ENCODE measurements at regions not wholly inside any gene's neighbourhood (a gene's known extent, or its start where the extent isn't known, plus 50 kb on each side); places are given as distances from the start of the nearest gene placed in this dataset.
A peak's percentile ranks its signal among the peaks of the same experiment; 100 is the strongest.

DNA sequence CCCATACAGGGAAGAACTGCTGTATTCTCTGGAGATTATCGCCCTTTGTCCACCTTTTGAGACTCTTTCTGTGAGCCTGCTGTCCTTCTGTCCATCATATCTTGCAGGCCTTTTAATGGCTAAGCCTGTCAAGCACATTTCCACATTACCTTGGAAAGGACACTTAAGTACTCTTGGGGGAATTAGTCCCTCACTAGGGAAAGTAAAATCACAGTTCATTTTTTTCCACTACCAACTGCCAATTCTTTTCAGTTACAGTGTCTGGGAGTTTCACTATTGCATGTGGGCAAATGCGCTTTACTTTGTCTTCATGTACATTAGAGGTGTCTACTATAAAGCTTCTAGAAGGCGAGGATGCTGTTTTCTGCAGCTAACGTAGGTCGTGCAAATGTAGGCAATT lies 242.1 kb downstream of the NSUN3 start:
- Mint-ChIP-seq H3K9me3 (ENCODE audit: unreplicated experiment) (no peaks in the 10 kb centered on the region), H3K36me3 (ENCODE audit: insufficient read depth, unreplicated experiment) (no peaks in the 10 kb centered on the region), H3K4me3 (ENCODE audit: unreplicated experiment) (no peak overlapping the region), H3K4me1 (ENCODE audit: low read depth, unreplicated experiment) (peaks cover 6% of the 10 kb centered on the region), H3K27ac (ENCODE audit: unreplicated experiment) (peak overlapping the region; percentile 34), H3K27me3 (ENCODE audit: insufficient read depth, unreplicated experiment) (no peaks in the 10 kb centered on the region)
- no peak overlapping the region for H3K4me3 ChIP-seq (ENCODE audit: low read depth, low read length)
- BruUV-seq (replicated peaks), result no TSS peak
- TF ChIP-seq, protein P1, sequence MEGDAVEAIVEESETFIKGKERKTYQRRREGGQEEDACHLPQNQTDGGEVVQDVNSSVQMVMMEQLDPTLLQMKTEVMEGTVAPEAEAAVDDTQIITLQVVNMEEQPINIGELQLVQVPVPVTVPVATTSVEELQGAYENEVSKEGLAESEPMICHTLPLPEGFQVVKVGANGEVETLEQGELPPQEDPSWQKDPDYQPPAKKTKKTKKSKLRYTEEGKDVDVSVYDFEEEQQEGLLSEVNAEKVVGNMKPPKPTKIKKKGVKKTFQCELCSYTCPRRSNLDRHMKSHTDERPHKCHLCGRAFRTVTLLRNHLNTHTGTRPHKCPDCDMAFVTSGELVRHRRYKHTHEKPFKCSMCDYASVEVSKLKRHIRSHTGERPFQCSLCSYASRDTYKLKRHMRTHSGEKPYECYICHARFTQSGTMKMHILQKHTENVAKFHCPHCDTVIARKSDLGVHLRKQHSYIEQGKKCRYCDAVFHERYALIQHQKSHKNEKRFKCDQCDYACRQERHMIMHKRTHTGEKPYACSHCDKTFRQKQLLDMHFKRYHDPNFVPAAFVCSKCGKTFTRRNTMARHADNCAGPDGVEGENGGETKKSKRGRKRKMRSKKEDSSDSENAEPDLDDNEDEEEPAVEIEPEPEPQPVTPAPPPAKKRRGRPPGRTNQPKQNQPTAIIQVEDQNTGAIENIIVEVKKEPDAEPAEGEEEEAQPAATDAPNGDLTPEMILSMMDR (IDR thresholded peaks at IDR 0.05; ENCODE audit: insufficient read depth in 1 of 2, low read depth in 1 of 2, low read length in 1 of 2, severe bottlenecking in 1 of 2, unreplicated experiment in 1 of 2), result no peak
- no peaks in the 10 kb centered on the region for H3K36me3 ChIP-seq (ENCODE audit: control insufficient read depth, insufficient read depth, low read length)
- DNase-seq, result no peak
- H3K4me1 ChIP-seq, result peaks cover 29% of the 10 kb centered on the region
- no peaks in the 10 kb centered on the region for H3K27me3 ChIP-seq (replicated peaks; ENCODE audit: control insufficient read depth, insufficient read depth, low read length)
- H3K9me3 ChIP-seq, result 0 out of 2 replicates have a peak, but pooled peaks cover 2% of the 10 kb centered on the region
- intact Hi-C loops (cut with micrococcal nuclease; ENCODE audit: unreplicated experiment), result no loop called here
- ChIA-PET POLR2A (no interaction called here), CTCF (no interaction called here)

DNA sequence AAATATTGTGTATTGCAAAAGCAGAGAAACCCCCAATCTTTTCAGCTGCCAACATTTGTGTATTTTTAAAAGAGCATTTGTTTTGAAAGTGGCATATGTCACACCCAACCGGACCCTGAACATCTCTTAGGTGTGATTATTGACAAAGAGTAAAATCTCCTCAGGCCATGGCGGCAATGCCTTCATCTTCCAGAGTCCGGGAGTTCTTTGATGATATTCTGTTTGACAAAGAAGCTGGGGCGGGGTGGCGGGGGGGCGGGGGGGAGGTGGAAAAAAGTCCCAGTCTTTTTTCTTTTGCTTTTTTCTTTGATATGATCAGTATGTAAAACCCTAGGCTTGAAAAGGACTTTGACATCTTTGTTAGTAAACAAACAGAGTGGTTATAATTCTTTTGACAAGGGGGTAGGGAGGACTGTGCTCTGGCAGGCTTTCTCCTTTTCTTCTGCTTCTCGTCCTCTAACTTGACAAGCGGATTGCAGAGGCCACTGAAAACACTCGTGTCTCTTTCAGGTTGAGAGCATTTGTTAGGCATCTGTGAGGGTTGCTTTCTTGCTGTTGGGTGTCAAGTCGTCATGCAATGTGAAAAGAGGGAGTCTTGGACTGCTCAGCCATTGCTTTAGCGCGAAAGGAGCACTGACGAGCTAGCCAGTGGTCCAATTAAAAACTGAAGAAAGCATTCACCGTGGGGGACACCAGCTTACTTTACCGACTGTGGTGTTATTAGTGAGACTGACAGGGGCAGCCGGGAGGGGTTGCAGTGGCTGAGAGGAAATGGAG lies 243.2 kb downstream of the NSUN3 start:
- H3K4me1 ChIP-seq, result peaks cover 29% of the 10 kb centered on the region
- H3K9me3 ChIP-seq, result 0 out of 2 replicates have a peak, but pooled peaks cover 2% of the 10 kb centered on the region
- peaks cover 6% of the 10 kb centered on the region for H3K4me1 Mint-ChIP-seq (ENCODE audit: low read depth, unreplicated experiment)
- DNase-seq, result peak; percentile 54 to 68
- no peaks in the 10 kb centered on the region for H3K27me3 Mint-ChIP-seq (ENCODE audit: insufficient read depth, unreplicated experiment)
- peak overlapping the region; percentile 28 for H3K27ac Mint-ChIP-seq (ENCODE audit: unreplicated experiment)
- intact Hi-C loops (cut with micrococcal nuclease; ENCODE audit: unreplicated experiment), result loop anchor here (1.0 to 2.0 kb wide), 3 partner anchors 55 to 281 kb away; no protein-coding TSS in a partner anchor
- H3K4me3 ChIP-seq (ENCODE audit: low read depth, low read length), result no peak overlapping the region
- peak overlapping the region; percentile 46 for H3K4me3 Mint-ChIP-seq (ENCODE audit: unreplicated experiment)
- ChIA-PET POLR2A (no interaction called here), CTCF (interaction anchor here (0.6 kb wide), 1 partner anchor 1133 kb away, joined by 3 read pairs; no protein-coding TSS in a partner anchor)
- H3K36me3 Mint-ChIP-seq (ENCODE audit: insufficient read depth, unreplicated experiment), result no peaks in the 10 kb centered on the region
- no peaks in the 10 kb centered on the region for H3K9me3 Mint-ChIP-seq (ENCODE audit: unreplicated experiment)
- TF ChIP-seq, protein P1 (IDR thresholded peaks at IDR 0.05; ENCODE audit: insufficient read depth in 1 of 2, low read depth in 1 of 2, low read length in 1 of 2, severe bottlenecking in 1 of 2, unreplicated experiment in 1 of 2), result no peak
- no peaks in the 10 kb centered on the region for H3K36me3 ChIP-seq (ENCODE audit: control insufficient read depth, insufficient read depth, low read length)
- BruUV-seq (replicated peaks), result no TSS peak
- H3K27me3 ChIP-seq (replicated peaks; ENCODE audit: control insufficient read depth, insufficient read depth, low read length), result no peaks in the 10 kb centered on the region

DNA sequence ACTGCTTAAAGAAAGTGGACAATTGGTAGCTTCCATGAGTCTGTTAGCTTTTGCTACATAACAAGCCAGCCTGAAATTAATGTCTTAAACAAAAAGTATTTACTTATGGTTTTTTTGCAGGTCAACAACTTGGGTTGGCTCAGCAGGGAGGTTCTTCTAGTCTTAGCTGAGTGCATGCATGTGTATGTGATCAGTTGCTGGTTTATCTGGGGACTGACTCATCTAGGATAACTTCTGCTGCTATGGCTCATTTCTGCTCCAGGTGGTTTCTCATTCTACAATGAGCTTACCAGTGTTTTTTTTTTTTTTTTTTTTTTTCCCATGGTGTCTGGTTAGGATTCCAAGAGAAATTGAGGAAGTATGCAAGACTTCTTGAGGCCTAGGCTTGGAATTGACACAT lies 244.7 kb downstream of the NSUN3 start:
- Histone ChIP-seq H3K36me3 (ENCODE audit: control insufficient read depth, insufficient read depth, low read length) (no peaks in the 10 kb centered on the region), H3K27me3 (replicated peaks; ENCODE audit: control insufficient read depth, insufficient read depth, low read length) (no peaks in the 10 kb centered on the region), H3K4me1 (peaks cover 29% of the 10 kb centered on the region), H3K9me3 (0 out of 2 replicates have a peak, but pooled peaks cover 2% of the 10 kb centered on the region), H3K4me3 (ENCODE audit: low read depth, low read length) (no peak overlapping the region)
- TF ChIP-seq, protein P1 (IDR thresholded peaks at IDR 0.05; ENCODE audit: insufficient read depth in 1 of 2, low read depth in 1 of 2, low read length in 1 of 2, severe bottlenecking in 1 of 2, unreplicated experiment in 1 of 2), result no peak
- POLR2A ChIA-PET, result no interaction called here
- H3K27ac Mint-ChIP-seq (ENCODE audit: unreplicated experiment), result no peak overlapping the region
- H3K9me3 Mint-ChIP-seq (ENCODE audit: unreplicated experiment), result no peaks in the 10 kb centered on the region
- no peaks in the 10 kb centered on the region for H3K36me3 Mint-ChIP-seq (ENCODE audit: insufficient read depth, unreplicated experiment)
- CTCF ChIA-PET, result no interaction called here
- no peak for DNase-seq
- H3K4me3 Mint-ChIP-seq (ENCODE audit: unreplicated experiment), result no peak overlapping the region
- H3K27me3 Mint-ChIP-seq (ENCODE audit: insufficient read depth, unreplicated experiment), result no peaks in the 10 kb centered on the region
- peaks cover 6% of the 10 kb centered on the region for H3K4me1 Mint-ChIP-seq (ENCODE audit: low read depth, unreplicated experiment)
- BruUV-seq (replicated peaks), result no TSS peak
- intact Hi-C loops (cut with micrococcal nuclease; ENCODE audit: unreplicated experiment), result loop anchor here (2.0 kb wide), 1 partner anchor 57 kb away; no protein-coding TSS in a partner anchor

Data from Caco-2 (cell line).